Stimulated activated CD8-positive, alpha-beta memory T cell treated with anti-CD3 and anti-CD28 coated beads, Interleukin-4, amount 100 ng/mL, for 1 hour (primary cell): ENCODE measurements at regions not wholly inside any gene's neighbourhood (a gene's known extent, or its start where the extent isn't known, plus 50 kb on each side); places are given as distances from the start of the nearest gene placed in this dataset.
"Not testable (repeated sequence)": the region's sequence is repeated elsewhere in the genome, so short reads cannot be mapped to it uniquely, and the experiment has no call there.

Experiments used
- DNase-seq, 2 donors: peaks; one replicate each; pipeline ENCODE4 v3.0.0-alpha.2; 2020; ENCODE audit warnings: low read depth in 2 of 2, low spot score in 1 of 2

DNA sequence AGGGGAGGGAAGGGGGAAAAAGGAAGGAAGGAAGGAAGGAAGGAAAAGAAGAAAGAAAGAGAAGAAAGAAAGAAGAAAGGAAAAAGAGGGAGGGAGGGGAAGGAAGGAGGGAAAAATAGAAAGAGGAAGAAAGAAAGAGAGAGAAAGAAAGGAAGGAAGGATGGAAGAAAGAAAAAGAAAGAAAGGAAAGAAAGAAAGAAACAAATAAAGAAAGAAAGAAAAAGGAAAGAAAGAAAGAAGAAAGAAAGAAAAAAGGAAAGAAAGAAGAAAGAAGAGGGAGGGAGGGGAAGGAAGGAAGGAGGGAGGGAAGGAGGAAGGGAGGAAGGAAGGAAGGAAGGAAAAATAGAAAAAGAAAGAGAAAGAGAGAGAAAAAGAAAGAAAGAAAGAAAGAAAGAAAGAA is 315.8 kb upstream of the PIK3C3 start:
- no peak for DNase-seq

DNA sequence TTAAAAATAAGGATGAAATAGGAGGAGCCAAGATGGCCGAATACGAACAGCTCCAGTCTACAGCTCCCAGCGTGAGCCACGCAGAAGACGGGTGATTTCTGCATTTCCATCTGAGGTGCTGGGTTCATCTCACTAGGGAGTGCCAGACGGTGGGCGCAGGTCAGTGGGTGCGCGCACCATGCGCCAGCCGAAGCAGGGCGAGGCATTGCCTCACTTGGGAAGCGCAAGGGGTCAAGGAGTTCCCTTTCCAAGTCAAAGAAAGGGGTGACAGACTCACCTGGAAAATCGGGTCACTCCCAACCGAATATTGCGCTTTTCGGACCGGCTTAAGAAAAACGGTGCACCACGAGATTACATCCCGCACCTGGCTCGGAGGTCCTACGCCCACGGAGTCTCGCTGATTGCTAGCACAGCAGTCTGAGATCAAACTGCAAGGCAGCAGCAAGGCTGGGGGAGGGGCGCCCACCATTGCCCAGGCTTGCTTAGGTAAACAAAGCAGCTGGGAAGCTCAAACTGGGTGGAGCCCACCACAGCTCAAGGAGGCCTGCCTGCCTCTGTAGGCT is 323.2 kb upstream of the PIK3C3 start:
- DNase-seq = not testable (repeated sequence)

DNA sequence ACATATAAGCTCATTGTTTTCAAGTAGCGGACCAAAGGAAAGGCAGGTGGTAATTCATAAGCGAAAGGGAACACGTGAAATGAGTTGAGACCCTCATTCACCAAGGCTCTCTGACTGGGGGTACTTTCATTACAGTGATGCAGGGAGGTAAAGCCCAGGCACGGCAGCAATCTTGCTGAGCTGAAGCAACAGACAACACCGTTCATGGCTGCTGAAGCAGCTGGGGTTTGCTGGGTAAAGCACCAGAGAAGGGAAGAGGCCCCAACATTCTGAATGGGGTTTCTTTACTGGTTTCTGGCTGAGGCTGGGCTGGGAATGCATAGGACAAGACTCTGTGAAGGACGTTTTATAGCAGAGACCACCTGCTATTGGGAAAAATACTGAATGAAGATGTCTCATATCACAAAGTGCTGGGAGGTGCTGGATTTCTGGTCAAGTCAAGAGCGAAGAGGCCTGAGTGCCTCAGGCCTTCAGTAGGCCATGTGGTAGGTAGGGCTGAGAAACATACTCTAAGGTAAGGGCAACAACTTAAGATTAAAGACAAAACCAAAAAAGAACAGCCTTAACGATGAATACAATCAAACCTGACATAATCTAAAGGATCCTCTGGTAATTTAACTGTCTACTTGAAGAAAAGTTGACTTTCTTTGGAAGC is 324.7 kb upstream of the PIK3C3 start:
- no peak for DNase-seq

DNA sequence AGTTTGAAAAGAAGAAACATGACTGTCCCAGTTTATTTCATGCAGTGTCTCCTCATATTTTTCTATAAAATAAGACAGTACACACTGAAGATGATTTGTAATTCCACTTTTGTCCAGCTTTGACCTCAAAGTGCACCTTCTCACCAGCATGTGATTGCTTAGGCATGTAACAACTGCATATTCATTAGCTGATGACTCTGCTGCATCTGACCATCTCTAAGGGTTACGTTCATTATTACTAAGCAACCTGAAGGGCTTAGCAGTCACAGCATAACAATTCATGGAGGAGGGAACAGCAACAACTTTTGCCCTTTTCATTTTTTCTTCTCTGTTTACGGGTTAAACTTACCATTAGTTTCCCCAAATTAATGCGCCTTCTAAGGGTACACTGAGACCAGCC is 330.6 kb upstream of the PIK3C3 start:
- no peak for DNase-seq

DNA sequence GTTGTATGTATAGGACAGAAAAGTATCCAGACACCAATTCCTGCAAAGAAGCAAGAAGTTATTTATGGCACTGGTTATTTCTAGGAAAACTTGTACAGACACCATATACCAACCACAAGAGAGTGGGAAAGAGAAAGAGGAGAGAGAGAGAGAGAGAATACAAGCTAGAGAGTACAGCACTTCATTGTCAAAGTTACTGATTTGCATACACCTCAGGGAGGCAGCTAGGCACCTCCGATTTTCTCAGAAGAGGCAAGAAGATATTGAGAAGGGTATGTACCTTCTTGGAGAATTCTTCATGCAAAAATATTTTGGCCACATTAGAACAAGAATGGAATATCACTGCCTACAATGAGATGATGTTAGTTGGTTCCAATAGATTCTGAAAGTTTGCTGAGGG is 333.9 kb upstream of the PIK3C3 start:
- no peak for DNase-seq

DNA sequence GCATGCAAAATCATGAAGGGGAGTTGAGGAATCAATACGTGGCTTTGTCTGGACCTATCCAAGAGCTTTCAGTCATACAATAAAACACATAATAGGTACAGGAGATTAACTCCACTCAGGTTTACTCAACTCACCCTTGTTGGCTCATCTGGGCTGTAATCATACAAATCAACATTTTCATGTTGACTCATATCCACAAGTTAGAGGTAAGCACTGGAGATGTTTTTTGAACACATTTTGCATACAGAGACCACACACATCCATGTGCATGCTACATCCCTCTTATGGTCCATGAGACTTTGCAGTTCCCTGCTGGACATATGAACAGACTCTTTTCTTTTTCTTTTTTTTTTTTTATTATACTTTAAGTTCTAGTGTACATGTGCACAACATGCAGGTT is 336.9 kb upstream of the PIK3C3 start:
- no peak for DNase-seq

DNA sequence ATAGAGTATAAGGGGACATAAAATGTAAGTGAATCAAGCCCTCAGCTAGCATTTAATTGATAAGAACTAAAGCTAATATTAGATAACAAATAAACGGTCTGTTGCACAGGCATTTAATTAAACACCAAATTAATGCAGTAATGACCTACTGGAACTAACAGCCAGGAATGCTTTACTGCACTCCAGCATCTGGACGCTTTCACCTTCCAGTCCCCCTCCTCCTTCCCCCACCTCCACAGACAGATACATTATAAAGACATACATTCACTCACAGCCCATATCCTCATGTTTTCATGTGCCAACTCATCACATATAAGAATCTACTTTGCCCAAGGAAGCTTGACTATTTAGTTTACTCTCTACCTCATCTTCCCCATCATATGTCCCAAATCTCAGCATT is 337.4 kb upstream of the PIK3C3 start:
- no peak for DNase-seq

DNA sequence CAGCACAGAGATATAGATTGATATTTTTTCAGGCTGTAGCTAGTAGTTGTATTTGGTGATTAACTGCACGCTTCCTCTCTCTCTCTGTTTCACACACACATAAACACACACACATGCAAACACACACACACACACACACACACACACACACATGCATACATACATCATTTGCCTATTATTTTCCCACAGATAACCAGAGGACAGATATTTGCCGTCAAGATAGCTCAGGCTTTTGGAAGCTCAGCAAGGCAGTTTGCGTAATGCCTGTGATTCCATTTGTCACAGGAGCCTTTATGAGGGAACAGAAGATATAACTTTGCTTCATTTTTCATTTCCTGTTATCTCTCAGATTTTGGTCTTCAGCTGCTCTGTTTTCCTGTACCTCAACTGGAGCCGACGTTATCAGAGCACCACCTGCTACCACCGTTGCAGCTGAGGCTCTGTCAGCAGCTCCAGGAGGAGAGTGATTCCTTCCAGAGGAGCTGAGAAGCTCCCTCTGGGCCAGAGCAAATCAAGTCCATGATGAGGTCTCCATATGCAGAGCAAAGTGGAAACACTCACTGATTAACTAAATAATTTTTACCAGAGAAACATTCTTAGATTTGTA is 341.9 kb upstream of the PIK3C3 start:
- DNase-seq = no peak

DNA sequence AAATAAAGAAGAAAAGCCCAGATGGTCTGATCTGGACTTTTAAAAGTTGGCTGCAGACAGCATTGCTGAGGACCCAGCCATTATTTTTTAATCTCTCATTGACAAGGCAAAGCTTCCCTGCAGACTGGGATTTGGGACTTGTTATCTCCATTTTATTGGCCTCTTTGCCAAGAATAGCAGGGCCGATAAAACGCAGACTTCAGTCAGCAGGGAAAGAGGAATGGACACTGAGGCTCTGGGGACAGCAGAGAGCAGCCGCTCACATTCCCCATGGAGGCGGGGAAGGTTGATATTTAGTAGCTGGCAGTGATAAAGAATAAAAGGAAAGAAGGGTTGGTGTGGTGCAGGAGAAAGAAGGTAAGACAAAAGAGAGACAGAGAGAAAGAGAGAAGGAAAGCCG is 350.1 kb upstream of the PIK3C3 start:
- no peak for DNase-seq

DNA sequence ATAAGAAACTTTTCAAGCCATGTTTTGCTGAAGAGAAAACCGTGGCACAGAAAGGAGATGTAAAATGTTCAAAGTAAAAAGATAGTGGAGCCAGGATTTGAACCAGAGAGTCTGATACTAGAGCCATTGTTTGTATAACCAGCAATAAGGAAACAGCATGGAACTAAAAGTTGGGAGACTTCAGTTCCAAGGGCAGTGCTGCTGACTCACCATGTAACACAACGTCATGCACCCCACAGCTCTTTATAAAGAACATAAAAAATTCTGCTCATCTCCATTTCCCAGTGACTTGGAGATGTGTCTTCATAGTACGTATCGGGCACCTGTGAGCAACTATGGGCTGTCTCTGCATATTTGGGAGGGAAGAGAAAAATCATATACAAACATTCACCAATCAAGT is 353.0 kb upstream of the PIK3C3 start:
- no peak for DNase-seq

DNA sequence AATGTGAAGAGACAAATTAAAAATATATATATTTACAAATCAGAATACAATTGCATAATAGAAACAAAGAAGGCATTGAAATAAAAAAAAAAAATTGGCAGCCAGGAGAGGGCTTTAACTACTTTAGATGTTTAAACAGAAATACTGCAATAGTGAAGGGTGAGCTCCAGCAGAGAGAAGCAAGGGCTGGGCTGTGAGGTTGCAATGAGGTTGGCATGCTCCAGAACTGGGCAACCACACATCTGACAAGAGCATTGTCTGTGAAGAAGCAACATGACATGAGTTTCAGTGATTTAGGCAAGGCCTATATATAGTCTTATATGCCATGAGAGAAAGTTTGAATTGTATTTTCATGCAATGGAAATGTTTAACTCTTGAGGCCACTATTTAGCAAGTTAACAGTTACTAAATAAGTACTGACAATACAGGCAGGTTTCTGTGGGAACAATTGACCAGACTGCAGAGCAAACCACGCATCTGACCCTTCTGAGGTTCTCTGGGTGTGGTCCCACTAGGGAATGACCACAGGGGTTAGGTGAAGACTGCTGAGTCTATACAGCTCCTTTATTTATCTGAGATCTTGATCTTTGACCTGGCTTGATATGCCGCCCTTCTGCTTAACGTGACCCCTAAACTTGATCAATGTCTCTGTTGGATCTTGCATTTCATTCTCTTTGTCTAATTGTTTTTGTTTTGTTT is 354.2 kb upstream of the PIK3C3 start:
- no peak for DNase-seq

DNA sequence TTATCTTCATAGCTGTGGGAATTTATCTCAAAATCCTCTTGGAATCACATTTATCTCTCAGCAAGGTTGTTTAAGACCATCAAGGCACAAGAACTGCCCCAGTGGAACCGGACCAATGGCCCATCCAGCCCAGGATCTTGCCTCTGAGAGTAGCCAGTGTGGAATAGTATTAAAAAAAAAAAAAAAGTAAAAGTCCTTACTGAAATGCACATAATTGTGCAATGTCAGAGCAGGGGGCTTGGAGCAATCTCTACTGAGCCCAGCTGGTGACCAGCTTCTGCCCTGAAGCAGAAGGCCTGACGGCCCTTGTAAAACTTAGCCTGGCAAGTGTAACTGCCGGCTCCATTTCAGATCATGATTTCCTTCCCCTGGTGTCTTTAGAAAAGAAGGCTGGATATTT is 355.6 kb upstream of the PIK3C3 start:
- no peak for DNase-seq

DNA sequence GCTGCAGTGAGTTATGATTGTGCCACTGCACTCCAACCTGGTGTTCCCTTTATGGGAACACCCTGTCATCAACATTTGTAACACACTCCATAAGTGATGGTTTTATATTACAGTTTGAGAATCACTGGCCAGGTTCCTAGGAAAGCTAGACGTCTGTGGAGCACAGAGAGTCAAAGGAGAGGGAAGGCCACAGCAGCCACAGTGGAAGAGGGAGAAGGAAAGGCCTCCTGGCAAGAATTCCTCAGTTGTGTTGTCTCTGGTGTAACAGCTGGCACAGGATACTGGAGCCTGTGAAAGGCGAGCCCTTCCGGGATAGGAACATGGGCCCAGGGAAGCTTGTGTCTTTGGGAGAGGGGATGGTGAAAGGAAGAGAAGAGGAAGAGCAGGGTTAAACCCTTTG is 360.5 kb upstream of the PIK3C3 start:
- no peak for DNase-seq

DNA sequence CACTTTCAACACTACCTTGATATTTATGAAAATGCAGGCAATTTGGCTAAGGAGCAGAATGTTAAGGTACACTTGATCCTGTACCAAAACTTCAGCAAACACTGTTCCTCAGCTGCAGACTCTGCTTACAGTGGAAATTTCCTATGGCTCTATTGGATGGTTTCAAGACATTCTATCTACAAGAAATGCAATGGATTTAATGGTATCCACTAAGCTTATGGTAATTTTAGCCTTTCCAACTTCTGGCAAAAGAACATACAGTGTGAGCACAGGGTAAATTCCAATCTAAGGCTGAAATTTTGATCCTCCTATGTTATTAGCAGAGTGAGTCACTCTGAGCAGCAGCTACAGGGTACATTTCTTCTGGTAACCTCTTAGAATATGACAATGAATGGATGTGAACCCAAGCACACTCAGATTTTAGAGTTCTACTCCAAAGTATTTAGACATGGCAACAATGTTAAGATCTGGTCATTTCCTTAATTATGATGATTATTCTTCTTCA is 361.8 kb upstream of the PIK3C3 start:
- DNase-seq = no peak

DNA sequence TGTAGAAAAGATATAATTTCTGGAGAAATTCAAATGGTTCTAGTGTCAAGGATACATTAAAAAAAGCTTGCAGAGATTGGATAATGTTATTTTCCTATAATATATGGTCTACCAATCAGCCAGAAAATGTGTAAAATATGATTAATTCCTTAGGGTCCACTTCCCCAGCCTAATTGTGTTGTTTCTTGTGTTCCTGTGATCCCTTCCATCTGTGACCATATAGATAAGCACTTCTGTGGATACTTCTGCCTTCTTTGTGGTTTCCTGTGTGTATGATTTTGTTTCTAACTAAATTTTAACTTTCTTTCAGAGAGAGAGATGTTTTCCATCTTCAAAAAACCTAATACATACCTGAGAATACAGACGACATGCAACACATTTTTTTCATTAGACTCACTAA is 367.1 kb upstream of the PIK3C3 start:
- no peak for DNase-seq

DNA sequence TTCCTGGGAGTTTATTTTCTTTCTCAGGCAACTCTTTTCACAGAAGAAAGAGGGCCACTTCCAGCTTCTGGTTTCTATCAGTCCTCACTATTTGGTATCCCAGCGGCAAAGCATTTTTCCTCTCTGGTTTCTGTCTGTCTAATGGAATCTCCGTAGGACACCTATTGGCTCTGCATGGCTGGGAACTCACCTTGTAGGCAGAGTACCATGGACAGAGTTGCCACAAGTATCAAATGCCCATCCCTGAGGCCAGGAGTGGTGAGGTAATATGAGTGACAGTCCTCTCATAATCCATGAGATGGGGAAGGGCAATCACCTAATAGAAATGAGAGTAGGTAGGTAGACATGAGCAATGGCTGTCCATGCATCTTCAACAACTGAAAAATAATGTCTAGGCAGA is 369.5 kb upstream of the PIK3C3 start:
- DNase-seq = no peak

DNA sequence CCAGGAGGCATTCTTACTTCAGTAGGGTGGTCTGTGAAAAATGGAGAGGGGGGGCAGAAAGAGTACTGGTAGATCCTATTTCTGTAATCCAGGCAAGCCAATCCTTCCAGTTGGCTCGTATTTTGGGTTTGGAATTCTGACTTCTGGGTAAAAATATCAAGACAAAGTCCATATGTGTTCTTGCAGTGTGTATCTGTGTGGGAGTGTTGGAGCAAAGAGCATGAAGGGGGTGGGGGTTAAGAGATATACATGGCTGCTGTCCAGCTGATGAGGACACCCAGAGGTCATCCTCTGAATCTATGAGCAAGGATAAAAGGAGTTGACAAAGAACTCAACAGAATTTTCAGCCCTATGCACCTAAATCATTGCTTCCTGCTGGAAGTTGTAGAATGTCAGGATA is 375.8 kb upstream of the PIK3C3 start:
- no peak for DNase-seq

DNA sequence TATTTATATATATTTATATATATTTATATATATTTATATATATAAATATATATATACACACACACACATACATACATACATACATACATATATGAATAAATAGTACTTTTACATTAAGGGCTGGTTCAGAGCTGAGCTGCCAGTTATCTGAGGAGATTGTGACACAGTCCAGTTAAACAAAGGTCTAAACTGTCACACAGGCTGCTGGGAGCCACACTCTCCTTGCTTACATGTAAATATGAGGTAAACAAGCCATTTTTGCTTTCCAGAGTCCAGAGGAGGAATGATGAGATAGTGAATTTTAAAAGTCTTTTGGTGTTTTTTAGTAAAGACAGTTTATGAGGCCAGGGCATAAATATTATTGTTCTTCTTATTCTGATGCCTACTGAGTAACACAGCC is 377.5 kb upstream of the PIK3C3 start:
- DNase-seq = no peak

DNA sequence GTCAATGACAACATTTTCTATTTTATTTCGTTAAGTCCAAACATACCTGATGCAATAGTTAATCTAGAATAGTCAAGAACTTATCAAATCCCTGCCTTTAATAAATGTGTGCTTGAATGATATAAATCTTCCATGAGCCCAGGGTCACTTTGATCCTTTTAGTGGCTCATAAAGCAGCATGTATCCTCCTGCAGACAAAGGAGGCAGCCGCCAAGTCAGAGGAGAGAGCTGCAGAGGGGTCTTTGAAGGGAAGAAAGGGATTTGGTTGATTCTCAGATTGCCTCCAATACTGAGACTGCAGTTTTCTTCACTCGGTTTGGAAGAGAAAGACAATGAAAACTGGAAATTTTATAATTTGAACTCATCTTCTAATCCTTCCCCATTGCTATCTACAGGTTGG is 378.4 kb upstream of the PIK3C3 start:
- DNase-seq = no peak

DNA sequence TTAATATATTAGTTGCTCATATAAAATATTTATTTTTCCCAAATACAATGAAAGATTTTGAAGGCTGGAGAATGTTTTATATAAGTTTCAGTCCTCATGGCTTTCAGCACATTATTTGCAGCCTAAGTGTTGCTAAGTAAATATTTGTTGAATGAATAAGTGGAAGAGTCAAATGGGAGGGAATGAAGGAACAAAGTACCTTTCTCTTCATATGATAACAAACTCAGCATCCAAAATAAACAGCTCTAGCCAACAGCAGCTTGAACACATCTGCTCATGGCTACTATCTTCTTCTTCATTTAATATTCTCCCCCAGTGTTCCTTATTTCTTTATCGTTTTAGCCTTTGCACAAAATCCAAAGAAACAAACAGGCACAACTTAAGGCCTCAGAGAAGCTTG is 385.2 kb upstream of the PIK3C3 start:
- DNase-seq = no peak

DNA sequence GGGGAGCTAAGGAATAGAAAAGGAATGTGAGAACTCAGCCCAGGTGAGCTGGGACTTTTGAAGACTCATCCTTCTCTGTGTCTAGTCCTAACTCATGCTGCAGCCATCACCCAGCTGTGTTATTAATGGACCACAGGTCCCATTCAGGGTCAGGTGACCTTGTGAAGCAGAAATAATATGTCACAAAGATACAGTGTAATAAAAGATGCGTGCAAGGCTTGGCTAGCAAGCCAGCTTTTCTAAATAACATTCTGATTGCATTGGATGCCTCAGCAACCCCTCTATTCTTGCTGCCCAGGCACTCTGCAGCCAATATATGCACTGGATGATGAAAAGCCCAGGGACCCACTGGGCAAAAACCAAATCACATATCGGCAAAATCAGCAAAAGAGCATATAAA is 393.1 kb upstream of the PIK3C3 start:
- DNase-seq = no peak

DNA sequence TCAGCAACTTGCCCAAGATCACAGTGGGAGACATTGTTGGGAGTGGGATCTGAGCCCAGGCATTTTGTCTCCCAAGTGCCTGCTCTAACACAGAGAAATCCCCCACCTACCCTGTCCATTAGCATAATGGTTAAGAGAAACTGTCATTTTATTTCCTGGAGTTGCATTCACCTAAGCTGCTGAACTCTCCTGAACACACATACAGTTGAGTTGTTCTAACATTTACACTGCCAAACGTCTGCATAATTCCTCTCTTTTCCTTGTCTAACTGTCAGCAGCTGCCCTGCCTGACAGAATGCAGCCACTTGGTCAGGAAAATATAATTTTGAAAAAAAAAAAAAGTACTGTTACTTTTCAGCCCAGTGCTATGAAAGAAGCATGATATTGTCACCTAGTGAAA is 396.3 kb upstream of the PIK3C3 start:
- no peak for DNase-seq
